ENCODE measurements at regions not wholly inside any gene's neighbourhood (a gene's known extent, or its start where the extent isn't known, plus 50 kb on each side); places are given as distances from the start of the nearest gene placed in this dataset.

- no peak for FAIRE-seq
- peaks cover 13% of the 10 kb centered on the region for H3K4me1 Mint-ChIP-seq (ENCODE audit: low read depth, unreplicated experiment)
These were observed 560.6 kb downstream of the GATA3 start for GRCh38 chr10:8615118-8615517.

GRCh38 chr10:8616166-8616565 lies 561.7 kb downstream of the GATA3 start:
- Histone ChIP-seq H3K27me3 (ENCODE audit: insufficient read depth, low read length) (no peaks in the 10 kb centered on the region), H2AFZ (ENCODE audit: low read depth, low read length) (no peak overlapping the region), H3K36me3 (ENCODE audit: insufficient read depth, low read length) (no peaks in the 10 kb centered on the region), H3K27ac (ENCODE audit: low read depth, low read length) (no peak overlapping the region), H3K9me3 (ENCODE audit: insufficient read depth, low read depth, low read length) (no peaks in the 10 kb centered on the region), H4K20me1 (ENCODE audit: insufficient read depth, low read length) (no peaks in the 10 kb centered on the region), H3K4me1 (ENCODE audit: insufficient read depth, low read length) (no peaks in the 10 kb centered on the region), H3K4me2 (ENCODE audit: low read length) (no peak overlapping the region), H3K79me2 (ENCODE audit: insufficient read depth, low read length) (no peaks in the 10 kb centered on the region), H3K9ac (ENCODE audit: low read length) (no peak overlapping the region), H3K4me3 (ENCODE audit: insufficient read depth, low read depth, low read length) (no peak overlapping the region)
- no peaks in the 10 kb centered on the region for H3K9me3 Mint-ChIP-seq (ENCODE audit: unreplicated experiment)
- no peak overlapping the region for H3K27ac Mint-ChIP-seq (ENCODE audit: unreplicated experiment)
- DNase-seq (ENCODE audit: low read depth) (no peak), FAIRE-seq (no peak)
- H3K27me3 Mint-ChIP-seq (ENCODE audit: low read depth, unreplicated experiment), result no peaks in the 10 kb centered on the region
- H3K4me3 Mint-ChIP-seq (ENCODE audit: unreplicated experiment), result no peak overlapping the region
- peaks cover 13% of the 10 kb centered on the region for H3K4me1 Mint-ChIP-seq (ENCODE audit: low read depth, unreplicated experiment)
- no peaks in the 10 kb centered on the region for H3K36me3 Mint-ChIP-seq (ENCODE audit: low read depth, unreplicated experiment)
- TF ChIP-seq EZH2 (IDR thresholded peaks at IDR 0.05; ENCODE audit: insufficient read depth, low read length), result no peak
- TF ChIP-seq CTCF (IDR thresholded peaks at IDR 0.05; ENCODE audit: insufficient read depth, low read depth, low read length), result no peak

More at GRCh38 chr10:8615118-8615517, 560.6 kb downstream of the GATA3 start:
- Mint-ChIP-seq H3K9me3 (ENCODE audit: unreplicated experiment) (no peaks in the 10 kb centered on the region), H3K4me3 (ENCODE audit: unreplicated experiment) (no peak overlapping the region), H3K27ac (ENCODE audit: unreplicated experiment) (no peak overlapping the region), H3K36me3 (ENCODE audit: low read depth, unreplicated experiment) (no peaks in the 10 kb centered on the region), H3K27me3 (ENCODE audit: low read depth, unreplicated experiment) (no peaks in the 10 kb centered on the region)
- H3K27me3 ChIP-seq (ENCODE audit: insufficient read depth, low read length), result no peaks in the 10 kb centered on the region
- H3K27ac ChIP-seq (ENCODE audit: low read depth, low read length), result no peak overlapping the region
- no peak overlapping the region for H3K4me3 ChIP-seq (ENCODE audit: insufficient read depth, low read depth, low read length)
- no peaks in the 10 kb centered on the region for H3K9me3 ChIP-seq (ENCODE audit: insufficient read depth, low read depth, low read length)
- TF ChIP-seq CTCF (IDR thresholded peaks at IDR 0.05; ENCODE audit: insufficient read depth, low read depth, low read length) (no peak), EZH2 (IDR thresholded peaks at IDR 0.05; ENCODE audit: insufficient read depth, low read length) (no peak)
- no peak overlapping the region for H3K4me2 ChIP-seq (ENCODE audit: low read length)
- H3K36me3 ChIP-seq (ENCODE audit: insufficient read depth, low read length), result no peaks in the 10 kb centered on the region
- DNase-seq (ENCODE audit: low read depth), result no peak
- H2AFZ ChIP-seq (ENCODE audit: low read depth, low read length), result no peak overlapping the region
- H4K20me1 ChIP-seq (ENCODE audit: insufficient read depth, low read length), result no peaks in the 10 kb centered on the region
- H3K9ac ChIP-seq (ENCODE audit: low read length), result no peak overlapping the region
- H3K4me1 ChIP-seq (ENCODE audit: insufficient read depth, low read length), result no peaks in the 10 kb centered on the region
- H3K79me2 ChIP-seq (ENCODE audit: insufficient read depth, low read length), result no peaks in the 10 kb centered on the region

GRCh38 chr10:8617792-8618191 lies 563.3 kb downstream of the GATA3 start:
- Histone ChIP-seq H3K4me3 (ENCODE audit: insufficient read depth, low read depth, low read length) (no peak overlapping the region), H2AFZ (ENCODE audit: low read depth, low read length) (no peak overlapping the region), H3K9me3 (ENCODE audit: insufficient read depth, low read depth, low read length) (no peaks in the 10 kb centered on the region), H3K9ac (ENCODE audit: low read length) (no peak overlapping the region), H3K79me2 (ENCODE audit: insufficient read depth, low read length) (no peaks in the 10 kb centered on the region), H3K4me1 (ENCODE audit: insufficient read depth, low read length) (no peaks in the 10 kb centered on the region), H3K27me3 (ENCODE audit: insufficient read depth, low read length) (no peaks in the 10 kb centered on the region), H3K27ac (ENCODE audit: low read depth, low read length) (no peak overlapping the region), H3K36me3 (ENCODE audit: insufficient read depth, low read length) (no peaks in the 10 kb centered on the region), H3K4me2 (ENCODE audit: low read length) (no peak overlapping the region), H4K20me1 (ENCODE audit: insufficient read depth, low read length) (no peaks in the 10 kb centered on the region)
- Mint-ChIP-seq H3K4me3 (ENCODE audit: unreplicated experiment) (no peak overlapping the region), H3K9me3 (ENCODE audit: unreplicated experiment) (peaks cover 2% of the 10 kb centered on the region), H3K27me3 (ENCODE audit: low read depth, unreplicated experiment) (no peaks in the 10 kb centered on the region), H3K36me3 (ENCODE audit: low read depth, unreplicated experiment) (no peaks in the 10 kb centered on the region), H3K4me1 (ENCODE audit: low read depth, unreplicated experiment) (peaks cover 13% of the 10 kb centered on the region), H3K27ac (ENCODE audit: unreplicated experiment) (no peak overlapping the region)
- TF ChIP-seq CTCF (IDR thresholded peaks at IDR 0.05; ENCODE audit: insufficient read depth, low read depth, low read length), result no peak
- TF ChIP-seq EZH2 (IDR thresholded peaks at IDR 0.05; ENCODE audit: insufficient read depth, low read length), result no peak
- DNase-seq (ENCODE audit: low read depth) (no peak), FAIRE-seq (no peak)
